Neutrophil (primary cell): ENCODE measurements at regions not wholly inside any gene's neighbourhood (a gene's known extent, or its start where the extent isn't known, plus 50 kb on each side); places are given as distances from the start of the nearest gene placed in this dataset.

Experiments
- H3K27ac ChIP-seq: fragments of 200-600 bp; sonication (generic); 2 replicates; pipeline ENCODE4 v1.5.1; 2016; ENCODE audit warnings: mild to moderate bottlenecking, moderate library complexity
- H3K27me3 ChIP-seq: fragments of 200-600 bp; sonication (generic); 2 replicates; pipeline ENCODE4 v1.6.0; 2016; ENCODE audit warnings: mild to moderate bottlenecking
- H3K36me3 ChIP-seq: fragments of 200-600 bp; sonication (generic); 2 replicates; pipeline ENCODE4 v1.5.1; 2017
- H3K4me1 ChIP-seq, 2 experiments: fragments of 200-600 bp in 1 of 2; sonication (generic) in 1 of 2; 1 replicate in 1 of 2; 2 replicates in 1 of 2; pipeline versions ENCODE4 v1.5.1 to v1.6.1; 2013 to 2016; ENCODE audit warnings: low read depth in 1 of 2, low read length in 1 of 2, mild to moderate bottlenecking in 1 of 2, moderate library complexity in 1 of 2; ENCODE audit not compliant: control insufficient read depth in 1 of 2, insufficient read depth in 1 of 2
- H3K4me3 ChIP-seq, 2 experiments: fragments of 200-600 bp in 1 of 2; sonication (generic) in 1 of 2; 1 replicate in 1 of 2; 2 replicates in 1 of 2; pipeline ENCODE4 v1.5.1; 2013 to 2016; ENCODE audit warnings: low read depth in 1 of 2, low read length in 1 of 2, mild to moderate bottlenecking in 1 of 2, moderate library complexity in 1 of 2
- H3K9me3 ChIP-seq: fragments of 200-600 bp; sonication (generic); 2 replicates; pipeline ENCODE4 v1.5.1; 2016
- TF ChIP-seq, protein P1 (sequence below): fragments of 200-600 bp; sonication (generic); IDR thresholded peaks from 2 replicates; pipeline ENCODE4 v1.5.1; 2016; ENCODE audit warnings: antibody characterized with exemption

DNA sequence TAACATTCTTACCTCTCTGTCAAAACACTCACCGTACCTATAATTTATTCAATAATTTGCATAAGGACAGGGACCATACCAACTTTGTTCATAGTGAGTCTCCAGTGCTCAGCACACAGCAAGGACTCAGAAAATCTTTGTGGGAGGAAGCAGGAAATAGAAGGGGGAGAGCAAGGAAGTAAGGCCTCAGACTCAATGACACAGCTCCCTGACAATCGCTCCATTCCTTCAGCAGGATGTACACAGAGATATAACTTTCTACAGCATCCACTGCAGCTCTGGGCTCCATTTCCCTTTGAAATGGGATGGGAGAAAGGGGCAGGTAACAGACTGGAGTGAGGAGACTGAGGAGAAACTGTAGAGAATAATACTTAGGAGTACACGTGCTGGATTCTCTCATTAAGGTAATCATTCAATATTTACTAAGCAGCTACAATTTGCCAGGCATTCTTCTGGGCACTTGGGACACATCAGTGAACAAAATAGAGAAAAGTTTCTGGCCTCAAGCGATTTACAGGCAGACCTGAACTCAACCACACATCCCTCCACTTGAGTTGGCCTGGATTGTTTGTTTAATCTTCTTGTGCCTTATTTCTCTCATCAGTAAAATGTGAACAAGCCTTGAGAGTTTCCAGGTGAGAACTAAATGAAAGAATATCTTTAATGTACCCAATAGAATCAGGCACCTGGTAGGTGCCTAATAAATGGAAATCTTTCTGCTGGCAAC lies 330.3 kb upstream of the THBS1 start:
- Histone ChIP-seq H3K27me3 (peaks cover 36% of the 10 kb centered on the region), H3K27ac (no peak overlapping the region), H3K36me3 (no peaks in the 10 kb centered on the region), H3K9me3 (no peaks in the 10 kb centered on the region), H3K4me3 (no peak overlapping the region), H3K4me1 (no peaks in the 10 kb centered on the region)
- TF ChIP-seq, protein P1, sequence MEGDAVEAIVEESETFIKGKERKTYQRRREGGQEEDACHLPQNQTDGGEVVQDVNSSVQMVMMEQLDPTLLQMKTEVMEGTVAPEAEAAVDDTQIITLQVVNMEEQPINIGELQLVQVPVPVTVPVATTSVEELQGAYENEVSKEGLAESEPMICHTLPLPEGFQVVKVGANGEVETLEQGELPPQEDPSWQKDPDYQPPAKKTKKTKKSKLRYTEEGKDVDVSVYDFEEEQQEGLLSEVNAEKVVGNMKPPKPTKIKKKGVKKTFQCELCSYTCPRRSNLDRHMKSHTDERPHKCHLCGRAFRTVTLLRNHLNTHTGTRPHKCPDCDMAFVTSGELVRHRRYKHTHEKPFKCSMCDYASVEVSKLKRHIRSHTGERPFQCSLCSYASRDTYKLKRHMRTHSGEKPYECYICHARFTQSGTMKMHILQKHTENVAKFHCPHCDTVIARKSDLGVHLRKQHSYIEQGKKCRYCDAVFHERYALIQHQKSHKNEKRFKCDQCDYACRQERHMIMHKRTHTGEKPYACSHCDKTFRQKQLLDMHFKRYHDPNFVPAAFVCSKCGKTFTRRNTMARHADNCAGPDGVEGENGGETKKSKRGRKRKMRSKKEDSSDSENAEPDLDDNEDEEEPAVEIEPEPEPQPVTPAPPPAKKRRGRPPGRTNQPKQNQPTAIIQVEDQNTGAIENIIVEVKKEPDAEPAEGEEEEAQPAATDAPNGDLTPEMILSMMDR: no peak

DNA sequence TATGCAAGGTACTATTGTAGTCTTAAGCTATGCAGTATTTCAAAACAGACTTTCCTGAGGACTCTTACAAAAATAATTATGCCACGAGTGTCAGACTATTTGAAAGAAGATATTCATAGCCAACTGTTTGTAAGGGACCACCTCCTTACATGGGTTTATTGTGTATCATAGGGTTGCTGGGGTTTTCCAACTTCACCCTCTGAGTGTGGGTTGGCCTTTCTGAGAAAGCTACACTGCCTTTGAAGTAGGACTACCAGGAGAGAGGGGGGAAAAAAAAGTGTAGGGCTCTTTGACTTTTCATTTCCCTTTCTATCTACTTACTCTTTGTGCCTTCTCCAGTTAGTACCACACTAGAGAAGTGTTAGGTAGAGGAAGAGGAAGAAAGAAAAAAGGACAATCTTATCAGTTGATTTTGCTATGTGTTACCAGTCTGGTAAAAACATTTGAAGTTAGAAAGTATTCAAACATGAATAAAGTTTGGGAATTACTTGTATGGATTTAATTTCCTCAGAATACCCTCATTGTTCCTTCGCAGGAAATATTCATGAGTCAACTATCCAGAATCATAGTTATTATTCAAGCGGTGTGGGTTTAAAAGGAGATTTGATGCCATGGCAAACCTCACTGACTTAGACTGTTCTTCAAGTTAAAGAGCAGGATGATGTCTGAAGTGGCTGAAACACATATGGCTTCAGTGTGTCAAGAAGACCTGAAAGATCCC lies 329.3 kb upstream of the THBS1 start:
- no peaks in the 10 kb centered on the region for H3K36me3 ChIP-seq
- H3K9me3 ChIP-seq: no peaks in the 10 kb centered on the region
- no peak overlapping the region for H3K27ac ChIP-seq
- H3K4me3 ChIP-seq: no peak overlapping the region
- TF ChIP-seq, protein P1: no peak
- H3K4me1 ChIP-seq: no peaks in the 10 kb centered on the region
- H3K27me3 ChIP-seq: peaks cover 44% of the 10 kb centered on the region

DNA sequence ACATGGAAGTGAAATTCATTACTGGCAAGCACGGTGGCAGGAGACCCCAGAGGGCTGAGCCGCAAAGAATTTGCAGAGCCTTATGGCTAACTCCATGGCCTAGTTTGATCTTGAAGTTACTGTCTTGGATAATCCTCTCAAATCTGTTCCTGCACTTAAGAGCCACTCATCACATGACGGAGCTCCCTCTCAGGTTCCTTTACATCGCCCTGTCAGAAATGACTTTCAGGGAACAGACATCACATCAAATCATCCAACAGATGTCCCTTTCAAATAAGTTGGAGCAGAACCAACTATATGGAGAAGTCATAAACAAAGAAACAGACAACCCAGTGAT lies 328.8 kb upstream of the THBS1 start:
- TF ChIP-seq, protein P1: no peak
- Histone ChIP-seq H3K4me3 (no peak overlapping the region), H3K27ac (no peak overlapping the region)

DNA sequence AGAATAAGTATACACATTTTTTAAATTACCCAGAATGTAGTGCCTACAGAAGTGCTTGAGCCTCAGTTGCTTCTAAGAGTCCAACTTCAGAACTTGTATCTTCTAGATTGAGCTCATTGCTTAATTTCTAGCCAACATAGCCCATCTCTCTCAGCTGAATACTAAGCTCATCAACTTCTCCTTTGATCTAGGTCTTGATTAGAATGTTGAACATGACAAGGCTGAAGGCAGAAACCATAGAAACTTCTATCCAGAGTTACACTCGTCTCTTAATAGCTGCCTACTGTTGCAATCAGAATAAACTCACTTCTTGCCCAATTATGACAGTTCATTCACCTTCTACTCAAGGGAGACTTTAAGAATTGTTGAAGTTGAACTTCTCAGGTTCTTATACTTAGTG lies 327.3 kb upstream of the THBS1 start:
- Histone ChIP-seq H3K9me3 (no peaks in the 10 kb centered on the region), H3K27me3 (peaks cover 39% of the 10 kb centered on the region), H3K4me1 (no peaks in the 10 kb centered on the region), H3K36me3 (no peaks in the 10 kb centered on the region), H3K27ac (no peak overlapping the region), H3K4me3 (no peak overlapping the region)
- TF ChIP-seq, protein P1: no peak

More for the DNA sequence above, 328.8 kb upstream of the THBS1 start:
- H3K4me1 ChIP-seq: no peaks in the 10 kb centered on the region
- peaks cover 49% of the 10 kb centered on the region for H3K27me3 ChIP-seq
- H3K9me3 ChIP-seq: no peaks in the 10 kb centered on the region
- H3K36me3 ChIP-seq: no peaks in the 10 kb centered on the region

DNA sequence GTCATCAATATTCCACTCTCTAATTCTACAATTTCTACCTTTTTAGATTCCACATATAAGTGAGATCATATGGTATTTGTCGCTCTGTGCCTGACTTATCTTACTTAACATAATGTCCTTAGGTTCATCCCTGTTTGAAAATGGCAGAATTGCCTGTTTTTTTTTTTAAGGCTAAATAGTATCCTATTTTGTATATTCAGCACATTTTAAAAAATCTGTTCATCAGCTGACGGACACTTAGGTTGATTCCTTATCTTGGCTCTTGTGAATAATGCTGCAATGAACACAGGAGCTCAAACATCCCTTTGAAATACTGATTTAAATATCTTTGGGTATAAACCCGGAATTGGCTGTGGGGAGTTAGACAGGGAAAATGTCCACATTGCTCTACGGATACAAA lies 326.7 kb upstream of the THBS1 start:
- Histone ChIP-seq H3K9me3 (no peaks in the 10 kb centered on the region), H3K27me3 (peaks cover 36% of the 10 kb centered on the region), H3K36me3 (no peaks in the 10 kb centered on the region), H3K4me1 (no peaks in the 10 kb centered on the region), H3K4me3 (no peak overlapping the region), H3K27ac (no peak overlapping the region)
- TF ChIP-seq, protein P1: no peak
